SK-N-MC (cell line): ENCODE measurements at regions not wholly inside any gene's neighbourhood (a gene's known extent, or its start where the extent isn't known, plus 50 kb on each side); places are given as distances from the start of the nearest gene placed in this dataset.
"Not testable (repeated sequence)": the region's sequence is repeated elsewhere in the genome, so short reads cannot be mapped to it uniquely, and the experiment has no call there.

ENCODE experiments used
- EZH2 ChIP-seq: fragments of 200-600 bp; sonication (generic); IDR thresholded peaks from one replicate; pipeline ENCODE4 v1.6.1; 2017; ENCODE audit warnings: antibody characterized with exemption
- FOXP2 ChIP-seq: optimal IDR thresholded peaks from 2 replicates; pipeline ENCODE3; 2011; ENCODE audit warnings: mild to moderate bottlenecking, moderate library complexity; ENCODE audit not compliant: insufficient read depth; ENCODE audit errors: extremely low read length, control extremely low read depth
- POLR2AphosphoS5 ChIP-seq: IDR thresholded peaks from 2 replicates; pipeline ENCODE4 v1.6.1; 2012; ENCODE audit warnings: mild to moderate bottlenecking, low read depth, low read length, borderline replicate concordance

- not testable (repeated sequence) for TF ChIP-seq POLR2AphosphoS5, EZH2, FOXP2
These were observed 77.2 kb upstream of the AGTPBP1 start for GRCh38 chr9:85818971-85819370.
